Endothelial cell of umbilical vein (primary cell): ENCODE measurements at regions not wholly inside any gene's neighbourhood (a gene's known extent, or its start where the extent isn't known, plus 50 kb on each side); places are given as distances from the start of the nearest gene placed in this dataset.

ENCODE experiments used
- BruUV-seq: library from RNA; stranded (reverse); fragments of 400-500 nt; replicated peaks from 2 replicates; lab custom pipeline; 2021; lab: Mats Ljungman, UMichigan
- CTCF ChIA-PET: fragments of 300-600, 350-600 bp; sonication (Branson Sonifier 250); formaldehyde crosslinking; loops from one replicate; lab custom pipeline; 2021; ENCODE audit warnings: antibody characterized with exemption, inconsistent platforms; lab: Charles Lee
- POLR2A ChIA-PET: fragments of 300-600, 350-600 bp; sonication (Branson Sonifier 250); formaldehyde crosslinking; loops from one replicate; lab custom pipeline; 2021; ENCODE audit warnings: antibody characterized with exemption, inconsistent platforms; lab: Charles Lee
- DNase-seq: peaks from one replicate; pipeline ENCODE4 v3.0.0-alpha.2; 2011; ENCODE audit warnings: low read depth, low spot score
- FAIRE-seq: peaks from 2 replicates; lab custom pipeline; 2011; peaks lifted over from hg19 to GRCh38; lab: Jason Lieb, UNC
- H2AFZ ChIP-seq: 2 replicates; pipeline ENCODE4 v1.6.0; 2012; ENCODE audit warnings: low read depth, low read length, control low read depth, inconsistent platforms
- H3K27ac ChIP-seq: 2 replicates; pipeline ENCODE4 v1.5.1; 2011; ENCODE audit warnings: low read depth, mild to moderate bottlenecking, control low read depth, low read length, moderate library complexity; ENCODE audit not compliant: insufficient read depth
- H3K27me3 ChIP-seq, 2 experiments: 2 replicates each; pipeline versions ENCODE4 v1.6.0 to v1.6.1; 2011; ENCODE audit warnings: low read length in 2 of 2, mixed read lengths in 1 of 2; ENCODE audit not compliant: control insufficient read depth in 2 of 2, insufficient read depth in 2 of 2
- H3K36me3 ChIP-seq, 2 experiments: 2 replicates in 1 of 2; 3 replicates in 1 of 2; pipeline ENCODE4 v1.5.1; 2011; ENCODE audit warnings: low read length in 2 of 2, mild to moderate bottlenecking in 1 of 2, moderate library complexity in 1 of 2; ENCODE audit not compliant: control insufficient read depth in 2 of 2, insufficient read depth in 2 of 2; ENCODE audit errors: extremely low read depth in 1 of 2
- H3K4me1 ChIP-seq: 3 replicates; pipeline ENCODE4 v1.5.1; 2011; ENCODE audit warnings: mild to moderate bottlenecking, low read length; ENCODE audit not compliant: control insufficient read depth, insufficient read depth; ENCODE audit errors: extremely low read depth
- H3K4me2 ChIP-seq: 2 replicates; pipeline ENCODE4 v1.6.1; 2011; ENCODE audit warnings: low read length, control low read depth, mixed read lengths; ENCODE audit not compliant: insufficient read depth
- H3K4me3 ChIP-seq, 3 experiments: fragments of 200-600 bp in 1 of 3; sonication (generic), shearing (Covaris generic) in 1 of 3; replicated peaks in 1 of 3; 2 replicates each; pipeline ENCODE4 v1.5.1; 2011 to 2016; ENCODE audit warnings: control low read depth in 3 of 3, low read length in 3 of 3, mild to moderate bottlenecking in 2 of 3, inconsistent platforms in 1 of 3, low read depth in 1 of 3, moderate library complexity in 1 of 3; ENCODE audit not compliant: insufficient read depth in 1 of 3
- H3K79me2 ChIP-seq: 2 replicates; pipeline ENCODE4 v1.6.0; 2012; ENCODE audit warnings: low read length, inconsistent platforms; ENCODE audit not compliant: control insufficient read depth, insufficient read depth
- H3K9ac ChIP-seq: replicated peaks from 2 replicates; pipeline ENCODE3; 2011; ENCODE audit warnings: low read length, control low read depth; ENCODE audit not compliant: insufficient read depth; ENCODE audit errors: extremely low read depth
- H3K9me1 ChIP-seq: replicated peaks from 3 replicates; pipeline ENCODE4 v1.6.0; 2011; ENCODE audit warnings: mild to moderate bottlenecking, low read length; ENCODE audit not compliant: control insufficient read depth, insufficient read depth; ENCODE audit errors: extremely low read depth
- H3K9me3 ChIP-seq: replicated peaks from 2 replicates; pipeline ENCODE4 v1.5.1; 2012; ENCODE audit warnings: low read length, inconsistent platforms; ENCODE audit not compliant: control insufficient read depth, insufficient read depth
- H4K20me1 ChIP-seq: replicated peaks from 2 replicates; pipeline ENCODE3; 2011; ENCODE audit warnings: mild to moderate bottlenecking, low read length; ENCODE audit not compliant: control insufficient read depth, insufficient read depth; ENCODE audit errors: extremely low read depth
- EZH2 ChIP-seq: IDR thresholded peaks from 2 replicates; pipeline ENCODE4 v1.6.1; 2012; ENCODE audit warnings: borderline replicate concordance, low read depth, mild to moderate bottlenecking, moderate library complexity, low read length, inconsistent platforms; ENCODE audit not compliant: severe bottlenecking
- FOS ChIP-seq: IDR thresholded peaks from 2 replicates; pipeline ENCODE4 v1.6.1; 2011; ENCODE audit warnings: mild to moderate bottlenecking, low read length, moderate library complexity, borderline replicate concordance; ENCODE audit not compliant: insufficient read depth
- GATA2 ChIP-seq: IDR thresholded peaks from 2 replicates; pipeline ENCODE4 v1.7.0; 2011; ENCODE audit warnings: low read depth, mild to moderate bottlenecking, moderate library complexity, mixed read lengths, low read length; ENCODE audit not compliant: insufficient read length, insufficient read depth
- JUN ChIP-seq: IDR thresholded peaks from 2 replicates; pipeline ENCODE4 v1.6.1; 2011; ENCODE audit warnings: borderline replicate concordance, low read depth; ENCODE audit not compliant: insufficient read length, insufficient read depth
- MYC ChIP-seq: IDR thresholded peaks from one replicate; pipeline ENCODE4 v1.6.1; 2011; ENCODE audit warnings: mild to moderate bottlenecking, low read depth, low read length
- POLR2A ChIP-seq: IDR thresholded peaks from 2 replicates; pipeline ENCODE4 v1.6.1; 2012; ENCODE audit warnings: low read depth, mild to moderate bottlenecking, control low read depth, low read length
- POLR2AphosphoS5 ChIP-seq: IDR thresholded peaks from 2 replicates; pipeline ENCODE4 v1.6.1; 2012; ENCODE audit warnings: low read depth, mild to moderate bottlenecking, control low read depth, low read length, moderate library complexity; ENCODE audit not compliant: insufficient read depth
- dilution Hi-C: fragments of 300-500 bp; cut with MboI; formaldehyde crosslinking; loops from one replicate; pipeline ENCODE4 v1.15.0; 2019; ENCODE audit warnings: low sequenced_read_pairs; ENCODE audit not compliant: extremely low pct_ligation_motif_present
- intact Hi-C: fragments of 100-400 bp; cut with micrococcal nuclease; formaldehyde crosslinking; loops from one replicate; pipeline ENCODE4 v1.10.0; 2022
- TF ChIP-seq, protein P1 (sequence below): IDR thresholded peaks from 2 replicates; pipeline ENCODE4 v1.6.1; 2011; ENCODE audit not compliant: insufficient read depth, insufficient read length
- TF ChIP-seq, protein P2 (sequence below), 2 donors: IDR thresholded peaks; 1 replicate in 1 of 2; 2 replicates in 1 of 2; pipeline ENCODE4 v1.5.1; 2011; ENCODE audit warnings: low read length in 2 of 2, mild to moderate bottlenecking in 2 of 2, moderate library complexity in 2 of 2, control low read depth in 1 of 2, inconsistent platforms in 1 of 2, low read depth in 1 of 2; ENCODE audit not compliant: insufficient read depth in 1 of 2; ENCODE audit errors: extremely low read depth in 1 of 2

DNA sequence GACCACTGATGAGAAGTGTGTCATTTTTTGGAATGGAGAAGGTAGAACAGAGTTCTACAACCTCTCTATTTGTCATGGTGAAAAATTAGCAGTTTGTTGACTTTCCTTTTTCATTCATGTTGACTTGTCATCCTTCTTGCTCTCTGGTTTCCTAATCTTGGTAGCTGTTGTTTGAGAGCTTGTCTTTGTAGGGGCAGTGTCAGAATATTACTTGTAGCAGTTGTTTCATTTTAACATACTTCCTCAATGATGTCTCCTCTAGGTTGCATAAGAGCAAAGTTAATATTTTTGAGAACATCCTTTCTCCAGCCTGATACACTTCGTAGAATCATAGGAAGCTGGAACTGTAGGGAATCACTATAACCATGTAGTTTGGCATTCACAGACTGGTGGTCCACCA is 368.2 kb upstream of the FANCL start:
- Histone ChIP-seq H3K36me3 (no peaks in the 10 kb centered on the region), H3K79me2 (no peaks in the 10 kb centered on the region), H3K9me3 (no peaks in the 10 kb centered on the region), H2AFZ (no peak overlapping the region), H3K27ac (no peak overlapping the region), H3K4me1 (peaks cover 2% of the 10 kb centered on the region), H3K4me3 (no peak overlapping the region), H4K20me1 (no peaks in the 10 kb centered on the region), H3K9me1 (no peaks in the 10 kb centered on the region), H3K9ac (no peak overlapping the region), H3K4me2 (no peak overlapping the region), H3K27me3 (no peaks in the 10 kb centered on the region)
- ChIA-PET CTCF (no interaction called here), POLR2A (no interaction called here)
- TF ChIP-seq EZH2, result no peak
- no peak for TF ChIP-seq FOS
- TF ChIP-seq GATA2, result no peak
- TF ChIP-seq, protein P1, sequence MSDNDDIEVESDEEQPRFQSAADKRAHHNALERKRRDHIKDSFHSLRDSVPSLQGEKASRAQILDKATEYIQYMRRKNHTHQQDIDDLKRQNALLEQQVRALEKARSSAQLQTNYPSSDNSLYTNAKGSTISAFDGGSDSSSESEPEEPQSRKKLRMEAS, result no peak
- TF ChIP-seq JUN, result no peak
- no peak for TF ChIP-seq POLR2A
- no peak for TF ChIP-seq POLR2AphosphoS5
- TF ChIP-seq, protein P2, sequence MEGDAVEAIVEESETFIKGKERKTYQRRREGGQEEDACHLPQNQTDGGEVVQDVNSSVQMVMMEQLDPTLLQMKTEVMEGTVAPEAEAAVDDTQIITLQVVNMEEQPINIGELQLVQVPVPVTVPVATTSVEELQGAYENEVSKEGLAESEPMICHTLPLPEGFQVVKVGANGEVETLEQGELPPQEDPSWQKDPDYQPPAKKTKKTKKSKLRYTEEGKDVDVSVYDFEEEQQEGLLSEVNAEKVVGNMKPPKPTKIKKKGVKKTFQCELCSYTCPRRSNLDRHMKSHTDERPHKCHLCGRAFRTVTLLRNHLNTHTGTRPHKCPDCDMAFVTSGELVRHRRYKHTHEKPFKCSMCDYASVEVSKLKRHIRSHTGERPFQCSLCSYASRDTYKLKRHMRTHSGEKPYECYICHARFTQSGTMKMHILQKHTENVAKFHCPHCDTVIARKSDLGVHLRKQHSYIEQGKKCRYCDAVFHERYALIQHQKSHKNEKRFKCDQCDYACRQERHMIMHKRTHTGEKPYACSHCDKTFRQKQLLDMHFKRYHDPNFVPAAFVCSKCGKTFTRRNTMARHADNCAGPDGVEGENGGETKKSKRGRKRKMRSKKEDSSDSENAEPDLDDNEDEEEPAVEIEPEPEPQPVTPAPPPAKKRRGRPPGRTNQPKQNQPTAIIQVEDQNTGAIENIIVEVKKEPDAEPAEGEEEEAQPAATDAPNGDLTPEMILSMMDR (IDR thresholded peaks at IDR 0.05; ENCODE audit: extremely low read depth in 1 of 2, insufficient read depth in 1 of 2, low read depth in 1 of 2, low read length in 2 of 2), result no peak
- no peak for TF ChIP-seq MYC
- no TSS peak for BruUV-seq
- dilution Hi-C loops, result no loop called here
- intact Hi-C loops, result no loop called here
- DNase-seq (no peak), FAIRE-seq (no peak)
